OCI-LY7 (cell line): ENCODE measurements at regions not wholly inside any gene's neighbourhood (a gene's known extent, or its start where the extent isn't known, plus 50 kb on each side); places are given as distances from the start of the nearest gene placed in this dataset.

Experiments
- BruUV-seq: library from RNA; stranded (reverse); fragments of 400-500 nt; replicated peaks from 2 replicates; lab custom pipeline; 2021; lab: Mats Ljungman, UMichigan
- CTCF ChIA-PET: fragments of 300-600 bp; sonication (Branson Sonifier 250); formaldehyde crosslinking; loops from one replicate; lab custom pipeline; 2022; ENCODE audit warnings: antibody characterized with exemption; ENCODE audit not compliant: unreplicated experiment; lab: Charles Lee
- POLR2A ChIA-PET: fragments of 300-600 bp; sonication (Branson Sonifier 250); formaldehyde crosslinking; loops from one replicate; lab custom pipeline; 2022; ENCODE audit warnings: antibody characterized with exemption; lab: Charles Lee
- DNase-seq: peaks from one replicate; pipeline ENCODE4 v3.0.0-alpha.2; 2015; ENCODE audit warnings: low spot score
- H2AFZ ChIP-seq: fragments of 200-600 bp; sonication (generic), shearing (Covaris generic); 2 replicates; pipeline ENCODE4 v1.6.1; 2014; ENCODE audit warnings: mild to moderate bottlenecking, antibody characterized with exemption, low read length, moderate library complexity
- H3K27ac ChIP-seq: fragments of 200-600 bp; sonication (generic); 2 replicates; pipeline ENCODE4 v1.5.1; 2014; ENCODE audit warnings: mixed run types, low read depth, mild to moderate bottlenecking, moderate library complexity, low read length, inconsistent platforms; ENCODE audit not compliant: poor library complexity, severe bottlenecking
- H3K36me3 ChIP-seq: fragments of 200-600 bp; sonication (generic); 2 replicates; pipeline ENCODE4 v1.6.1; 2014; ENCODE audit warnings: mild to moderate bottlenecking, antibody characterized with exemption, low read length, moderate library complexity, mixed read lengths; ENCODE audit not compliant: insufficient read depth
- H3K4me1 ChIP-seq: fragments of 200-600 bp; sonication (generic); 2 replicates; pipeline ENCODE4 v1.5.1; 2014; ENCODE audit warnings: mild to moderate bottlenecking, low read length; ENCODE audit not compliant: insufficient read depth, poor library complexity, severe bottlenecking
- H3K4me2 ChIP-seq: fragments of 200-600 bp; sonication (generic); 2 replicates; pipeline ENCODE4 v1.6.1; 2014; ENCODE audit warnings: mild to moderate bottlenecking, low read length
- H3K4me3 ChIP-seq: fragments of 200-600 bp; sonication (generic); 2 replicates; pipeline ENCODE4 v1.5.1; 2014; ENCODE audit warnings: mild to moderate bottlenecking, low read depth, low read length; ENCODE audit not compliant: poor library complexity, severe bottlenecking
- H3K79me2 ChIP-seq: fragments of 200-600 bp; sonication (generic); 2 replicates; pipeline ENCODE4 v1.6.1; 2016; ENCODE audit warnings: low read depth, mild to moderate bottlenecking, low read length, moderate library complexity, mixed read lengths; ENCODE audit not compliant: insufficient read depth
- H3K9me2 ChIP-seq: fragments of 200-600 bp; sonication (generic); 2 replicates; pipeline ENCODE4 v1.6.1; 2016; ENCODE audit warnings: mild to moderate bottlenecking, low read length, mixed read lengths; ENCODE audit not compliant: insufficient read depth
- H3K9me3 ChIP-seq: fragments of 200-600 bp; sonication (generic); 2 replicates; pipeline ENCODE4 v1.6.1; 2014; ENCODE audit warnings: mild to moderate bottlenecking, mixed run types, low read length, mixed read lengths
- H4K20me1 ChIP-seq: fragments of 200-600 bp; sonication (generic); 2 replicates; pipeline ENCODE4 v1.6.1; 2014; ENCODE audit warnings: mild to moderate bottlenecking, antibody characterized with exemption, low read length, moderate library complexity, mixed read lengths; ENCODE audit not compliant: insufficient read depth
- EZH2phosphoT487 ChIP-seq: fragments of 200-600 bp; sonication (generic); IDR thresholded peaks from 2 replicates; pipeline ENCODE4 v1.6.1; 2018; ENCODE audit warnings: low read depth, borderline replicate concordance, mild to moderate bottlenecking, mixed run types, antibody characterized with exemption, low read length, moderate library complexity, mixed read lengths
- intact Hi-C: fragments of 100-400 bp; cut with micrococcal nuclease; formaldehyde crosslinking; loops from one replicate; pipeline ENCODE4 v1.10.0; 2022; ENCODE audit not compliant: unreplicated experiment
- TF ChIP-seq, protein P1 (sequence below): fragments of 200-600 bp; sonication (generic); conservative IDR thresholded peaks from 2 replicates; pipeline ENCODE4 v1.5.1; 2014; ENCODE audit warnings: mild to moderate bottlenecking, antibody characterized with exemption, low read length, moderate library complexity, mixed read lengths

DNA sequence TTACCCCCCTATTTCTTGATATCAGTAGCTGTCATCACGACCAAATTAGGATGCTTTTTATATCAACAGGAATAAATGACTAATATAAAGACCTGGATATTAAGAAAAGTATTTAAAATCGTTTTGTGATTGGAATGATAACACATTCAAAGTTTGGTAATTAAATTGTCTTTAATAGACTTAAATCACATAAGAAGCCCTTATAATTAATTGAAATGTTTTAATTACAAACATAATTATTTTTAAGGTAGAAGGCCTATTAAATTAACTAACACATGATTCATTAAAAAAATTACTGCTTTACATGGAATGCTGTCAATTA lies 412.4 kb downstream of the FUT8 start:
- H3K27ac ChIP-seq: no peak overlapping the region
- DNase-seq: no peak
- POLR2A ChIA-PET: interaction anchor here (0.5 to 2.7 kb wide), 3 partner anchors 190 to 525 kb away, joined by 3 to 15 read pairs (median 3); no protein-coding TSS in a partner anchor
- no peak for TF ChIP-seq EZH2phosphoT487
- TF ChIP-seq, protein P1, sequence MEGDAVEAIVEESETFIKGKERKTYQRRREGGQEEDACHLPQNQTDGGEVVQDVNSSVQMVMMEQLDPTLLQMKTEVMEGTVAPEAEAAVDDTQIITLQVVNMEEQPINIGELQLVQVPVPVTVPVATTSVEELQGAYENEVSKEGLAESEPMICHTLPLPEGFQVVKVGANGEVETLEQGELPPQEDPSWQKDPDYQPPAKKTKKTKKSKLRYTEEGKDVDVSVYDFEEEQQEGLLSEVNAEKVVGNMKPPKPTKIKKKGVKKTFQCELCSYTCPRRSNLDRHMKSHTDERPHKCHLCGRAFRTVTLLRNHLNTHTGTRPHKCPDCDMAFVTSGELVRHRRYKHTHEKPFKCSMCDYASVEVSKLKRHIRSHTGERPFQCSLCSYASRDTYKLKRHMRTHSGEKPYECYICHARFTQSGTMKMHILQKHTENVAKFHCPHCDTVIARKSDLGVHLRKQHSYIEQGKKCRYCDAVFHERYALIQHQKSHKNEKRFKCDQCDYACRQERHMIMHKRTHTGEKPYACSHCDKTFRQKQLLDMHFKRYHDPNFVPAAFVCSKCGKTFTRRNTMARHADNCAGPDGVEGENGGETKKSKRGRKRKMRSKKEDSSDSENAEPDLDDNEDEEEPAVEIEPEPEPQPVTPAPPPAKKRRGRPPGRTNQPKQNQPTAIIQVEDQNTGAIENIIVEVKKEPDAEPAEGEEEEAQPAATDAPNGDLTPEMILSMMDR: no peak; the same call in 1 of the 2 replicates
- CTCF ChIA-PET: interaction anchor here (0.7 to 1.3 kb wide), 4 partner anchors 10 to 572 kb away, joined by 3 to 4 read pairs (median 4); partner anchors contain the start of gene FUT8
- H3K4me2 ChIP-seq: no peak overlapping the region
- no peaks in the 10 kb centered on the region for H3K4me1 ChIP-seq
- H3K9me2 ChIP-seq: no peaks in the 10 kb centered on the region
- no peak overlapping the region for H2AFZ ChIP-seq
- H3K9me3 ChIP-seq: no peaks in the 10 kb centered on the region
- H4K20me1 ChIP-seq: no peaks in the 10 kb centered on the region
- no TSS peak for BruUV-seq
- H3K4me3 ChIP-seq: no peak overlapping the region
- intact Hi-C loops: loop anchor here (1.0 to 10.0 kb wide), 6 partner anchors 410 to 840 kb away; partner anchors contain the start of gene FNTB
- no peaks in the 10 kb centered on the region for H3K79me2 ChIP-seq
- H3K36me3 ChIP-seq: no peaks in the 10 kb centered on the region

DNA sequence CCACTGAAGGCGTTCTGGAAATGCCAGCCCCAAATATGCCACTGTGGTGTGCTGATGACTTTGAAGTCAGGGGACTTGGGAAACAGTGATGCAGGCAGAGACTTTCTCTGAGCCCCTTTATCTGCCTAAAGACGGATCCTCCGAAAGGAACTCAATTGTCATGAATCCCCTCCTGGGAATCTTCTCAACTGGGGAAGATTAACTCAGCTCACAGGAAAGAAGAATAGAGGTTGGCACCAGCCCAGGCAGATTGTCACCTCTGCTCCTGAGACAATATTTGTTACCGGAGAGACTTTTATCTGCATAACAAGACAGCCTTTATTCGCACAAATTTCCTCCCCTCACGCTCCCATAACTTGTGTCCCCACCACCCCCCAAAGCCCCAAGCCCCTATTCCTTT lies 414.4 kb downstream of the FUT8 start:
- intact Hi-C loops: loop anchor here (10.0 kb wide), 2 partner anchors 572 to 842 kb away; partner anchors contain the start of gene FNTB
- no peak overlapping the region for H2AFZ ChIP-seq
- no peaks in the 10 kb centered on the region for H3K79me2 ChIP-seq
- H3K4me2 ChIP-seq: no peak overlapping the region
- no peaks in the 10 kb centered on the region for H3K9me3 ChIP-seq
- TF ChIP-seq, protein P1: no peak
- no peak for TF ChIP-seq EZH2phosphoT487
- no peak for DNase-seq
- H3K4me3 ChIP-seq: no peak overlapping the region
- POLR2A ChIA-PET: no interaction called here
- BruUV-seq: no TSS peak
- H3K27ac ChIP-seq: no peak overlapping the region
- no peaks in the 10 kb centered on the region for H3K36me3 ChIP-seq
- H3K4me1 ChIP-seq: no peaks in the 10 kb centered on the region
- H4K20me1 ChIP-seq: no peaks in the 10 kb centered on the region
- CTCF ChIA-PET: no interaction called here
- H3K9me2 ChIP-seq: no peaks in the 10 kb centered on the region

DNA sequence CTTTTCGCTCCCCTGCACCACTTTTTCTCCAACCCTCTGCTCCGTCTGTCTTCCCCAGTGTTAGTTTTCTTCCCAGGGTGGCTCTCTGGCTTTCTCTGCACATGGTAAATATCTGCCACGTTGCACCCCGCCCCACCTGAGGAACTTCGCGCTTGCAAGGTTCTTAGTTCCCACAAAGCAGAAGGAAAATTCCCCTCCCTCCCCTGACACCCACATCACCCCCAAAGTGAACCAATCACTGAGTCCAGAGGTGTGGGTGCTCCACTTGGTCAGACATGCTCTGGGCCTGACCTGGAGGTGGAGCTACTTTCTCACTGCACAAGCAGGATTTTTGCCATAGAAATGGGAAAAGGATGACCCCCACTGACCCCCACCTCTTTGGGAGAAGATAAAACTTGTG lies 415.0 kb downstream of the FUT8 start:
- H3K4me2 ChIP-seq: no peak overlapping the region
- H3K27ac ChIP-seq: no peak overlapping the region
- no TSS peak for BruUV-seq
- no peaks in the 10 kb centered on the region for H3K9me3 ChIP-seq
- no peak for DNase-seq
- H3K79me2 ChIP-seq: no peaks in the 10 kb centered on the region
- no peak overlapping the region for H3K4me3 ChIP-seq
- TF ChIP-seq EZH2phosphoT487: no peak
- TF ChIP-seq, protein P1: no peak
- CTCF ChIA-PET: no interaction called here
- no peaks in the 10 kb centered on the region for H3K36me3 ChIP-seq
- intact Hi-C loops: loop anchor here (10.0 kb wide), 2 partner anchors 573 to 843 kb away; partner anchors contain the start of gene FNTB
- no peaks in the 10 kb centered on the region for H3K4me1 ChIP-seq
- no peaks in the 10 kb centered on the region for H3K9me2 ChIP-seq
- no peaks in the 10 kb centered on the region for H4K20me1 ChIP-seq
- no peak overlapping the region for H2AFZ ChIP-seq
- POLR2A ChIA-PET: no interaction called here
